BE2C (cell line): ENCODE measurements at regions not wholly inside any gene's neighbourhood (a gene's known extent, or its start where the extent isn't known, plus 50 kb on each side); places are given as distances from the start of the nearest gene placed in this dataset.

Experiments used
- DNase-seq: peaks from one replicate; pipeline ENCODE4 v3.0.0-alpha.2; 2020
- H3K27me3 ChIP-seq: fragments of 250-450 bp; sonication (Bioruptor Pico); 2 replicates; pipeline ENCODE4 v1.5.1; 2020; ENCODE audit warnings: mild to moderate bottlenecking
- H3K36me3 ChIP-seq: fragments of 250-450 bp; sonication (Bioruptor Pico); 2 replicates; pipeline ENCODE4 v1.5.1; 2020; ENCODE audit warnings: mild to moderate bottlenecking
- H3K4me1 ChIP-seq: fragments of 250-450 bp; sonication (Bioruptor Pico); 2 replicates; pipeline ENCODE4 v1.5.1; 2020
- H3K4me3 ChIP-seq: 2 replicates; pipeline ENCODE4 v1.5.1; 2011; ENCODE audit warnings: low read depth, low read length
- H3K9me3 ChIP-seq: fragments of 250-450 bp; sonication (Bioruptor Pico); 2 replicates; pipeline ENCODE4 v1.5.1; 2020
- TF ChIP-seq, protein P1 (sequence below): IDR thresholded peaks from 2 replicates; pipeline ENCODE4 v1.5.1; 2012; ENCODE audit warnings: mild to moderate bottlenecking, low read depth, low read length

GRCh38 chr4:162560073-162560472 is 396.3 kb upstream of the FSTL5 start:
- Histone ChIP-seq H3K27me3 (no peaks in the 10 kb centered on the region), H3K36me3 (no peaks in the 10 kb centered on the region), H3K4me1 (no peaks in the 10 kb centered on the region), H3K9me3 (no peaks in the 10 kb centered on the region), H3K4me3 (no peak overlapping the region)
- no peak for DNase-seq
- TF ChIP-seq, protein P1, sequence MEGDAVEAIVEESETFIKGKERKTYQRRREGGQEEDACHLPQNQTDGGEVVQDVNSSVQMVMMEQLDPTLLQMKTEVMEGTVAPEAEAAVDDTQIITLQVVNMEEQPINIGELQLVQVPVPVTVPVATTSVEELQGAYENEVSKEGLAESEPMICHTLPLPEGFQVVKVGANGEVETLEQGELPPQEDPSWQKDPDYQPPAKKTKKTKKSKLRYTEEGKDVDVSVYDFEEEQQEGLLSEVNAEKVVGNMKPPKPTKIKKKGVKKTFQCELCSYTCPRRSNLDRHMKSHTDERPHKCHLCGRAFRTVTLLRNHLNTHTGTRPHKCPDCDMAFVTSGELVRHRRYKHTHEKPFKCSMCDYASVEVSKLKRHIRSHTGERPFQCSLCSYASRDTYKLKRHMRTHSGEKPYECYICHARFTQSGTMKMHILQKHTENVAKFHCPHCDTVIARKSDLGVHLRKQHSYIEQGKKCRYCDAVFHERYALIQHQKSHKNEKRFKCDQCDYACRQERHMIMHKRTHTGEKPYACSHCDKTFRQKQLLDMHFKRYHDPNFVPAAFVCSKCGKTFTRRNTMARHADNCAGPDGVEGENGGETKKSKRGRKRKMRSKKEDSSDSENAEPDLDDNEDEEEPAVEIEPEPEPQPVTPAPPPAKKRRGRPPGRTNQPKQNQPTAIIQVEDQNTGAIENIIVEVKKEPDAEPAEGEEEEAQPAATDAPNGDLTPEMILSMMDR = no peak

DNA sequence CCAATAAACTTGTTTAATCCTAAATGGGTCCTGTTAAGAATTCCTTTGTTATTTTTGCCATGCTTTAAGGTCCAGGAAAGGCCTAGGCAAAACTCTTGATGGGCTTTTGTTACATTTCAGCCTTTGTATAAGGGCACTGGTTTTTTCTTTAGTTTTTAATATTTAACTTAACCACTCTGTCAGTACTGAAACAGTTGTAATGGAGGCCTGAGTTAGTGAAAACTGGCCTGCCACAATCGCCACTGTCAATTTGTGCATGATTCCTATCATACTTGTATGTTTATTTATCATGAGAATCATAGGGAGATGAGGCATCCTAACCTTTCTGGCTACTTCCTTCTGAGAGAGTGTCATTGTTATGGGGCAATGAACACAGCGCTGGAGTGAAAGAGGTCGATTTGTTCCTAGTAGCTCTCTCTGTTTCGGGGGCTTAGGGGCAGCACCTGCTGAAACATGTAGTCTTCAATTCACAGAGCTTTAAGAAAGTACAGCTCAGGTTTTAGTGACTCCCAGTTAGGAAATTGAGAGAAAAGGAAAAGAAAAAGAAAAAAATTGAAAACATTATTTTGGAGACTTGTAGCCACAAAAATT is 393.8 kb upstream of the FSTL5 start:
- TF ChIP-seq, protein P1 = no peak
- H3K27me3 ChIP-seq = no peaks in the 10 kb centered on the region
- DNase-seq = no peak
- H3K36me3 ChIP-seq = no peaks in the 10 kb centered on the region
- no peaks in the 10 kb centered on the region for H3K9me3 ChIP-seq
- H3K4me3 ChIP-seq = no peak overlapping the region
- H3K4me1 ChIP-seq = no peaks in the 10 kb centered on the region

DNA sequence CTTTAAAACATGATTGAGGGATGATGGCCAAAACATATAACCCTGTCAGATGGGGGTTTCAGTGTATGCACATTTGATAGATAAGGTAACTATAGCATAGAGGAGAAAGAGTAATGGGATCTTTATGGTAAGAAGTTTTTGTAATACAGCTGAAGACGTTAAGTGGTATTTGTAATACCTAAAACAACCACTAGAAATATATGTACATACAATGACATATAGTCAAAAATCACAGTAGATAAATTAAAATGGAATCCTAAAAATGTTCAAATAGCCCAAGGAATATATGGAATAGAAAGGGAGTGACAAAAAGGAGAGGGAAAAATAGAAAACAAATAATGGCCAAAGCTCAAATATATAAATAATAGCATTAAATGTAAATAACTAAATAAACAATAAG is 371.3 kb upstream of the FSTL5 start:
- no peaks in the 10 kb centered on the region for H3K36me3 ChIP-seq
- TF ChIP-seq, protein P1 = no peak
- DNase-seq = no peak
- H3K9me3 ChIP-seq = no peaks in the 10 kb centered on the region
- no peak overlapping the region for H3K4me3 ChIP-seq
- no peaks in the 10 kb centered on the region for H3K27me3 ChIP-seq
- H3K4me1 ChIP-seq = no peaks in the 10 kb centered on the region

GRCh38 chr4:162523171-162523570 is 359.4 kb upstream of the FSTL5 start:
- Histone ChIP-seq H3K9me3 (no peaks in the 10 kb centered on the region), H3K4me1 (no peaks in the 10 kb centered on the region), H3K4me3 (no peak overlapping the region), H3K27me3 (no peaks in the 10 kb centered on the region), H3K36me3 (no peaks in the 10 kb centered on the region)
- DNase-seq = no peak
- TF ChIP-seq, protein P1 = no peak

DNA sequence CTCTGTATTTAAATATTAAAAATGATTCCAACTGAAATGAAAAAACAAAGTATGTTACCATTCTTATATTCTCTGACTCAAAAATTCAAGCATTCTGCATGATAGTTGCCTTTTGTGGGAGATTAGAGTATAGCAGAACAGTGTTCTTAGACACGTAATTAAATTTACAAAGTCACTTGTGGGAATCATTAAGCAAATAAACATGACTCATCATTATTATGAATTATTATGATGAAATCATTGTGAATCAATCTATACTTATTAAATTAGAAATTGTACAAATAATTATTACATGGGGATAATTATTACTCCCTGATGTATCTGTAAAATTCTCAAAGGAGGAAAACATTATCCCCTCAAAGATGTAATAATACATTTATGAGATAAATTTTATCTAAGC is 358.9 kb upstream of the FSTL5 start:
- Histone ChIP-seq H3K4me1 (no peaks in the 10 kb centered on the region), H3K27me3 (no peaks in the 10 kb centered on the region), H3K36me3 (no peaks in the 10 kb centered on the region), H3K4me3 (no peak overlapping the region), H3K9me3 (no peaks in the 10 kb centered on the region)
- no peak for DNase-seq
- TF ChIP-seq, protein P1 = no peak

GRCh38 chr4:162510937-162511336 is 347.1 kb upstream of the FSTL5 start:
- no peak for DNase-seq
- Histone ChIP-seq H3K9me3 (no peaks in the 10 kb centered on the region), H3K27me3 (no peaks in the 10 kb centered on the region), H3K36me3 (no peaks in the 10 kb centered on the region), H3K4me1 (no peaks in the 10 kb centered on the region), H3K4me3 (no peak overlapping the region)
- TF ChIP-seq, protein P1 = no peak
